NCI-H1930 (cell line): ENCODE measurements at regions not wholly inside any gene's neighbourhood (a gene's known extent, or its start where the extent isn't known, plus 50 kb on each side); places are given as distances from the start of the nearest gene placed in this dataset.
"Not testable (repeated sequence)": the region's sequence is repeated elsewhere in the genome, so short reads cannot be mapped to it uniquely, and the experiment has no call there.

Source experiments
- DNase-seq, 2 experiments: peaks; one replicate each; lab custom pipeline; 2025; lab: John Stamatoyannopoulos, UW

- no peak for DNase-seq
Observed at GRCh38 chr5:84961193-84961592, 576.5 kb upstream of the EDIL3 start.

- no peak for DNase-seq
Observed at GRCh38 chr5:84961903-84962302, 577.2 kb upstream of the EDIL3 start.

- DNase-seq: no peak
Observed at GRCh38 chr5:84983093-84983492, 598.4 kb upstream of the EDIL3 start.

GRCh38 chr5:84985148-84985547 lies 600.5 kb upstream of the EDIL3 start:
- DNase-seq: no peak

- DNase-seq: no peak
Observed at GRCh38 chr5:84986688-84987087, 602.0 kb upstream of the EDIL3 start.

GRCh38 chr5:85000671-85001070 lies 616.0 kb upstream of the EDIL3 start:
- no peak for DNase-seq

GRCh38 chr5:85002026-85002425 lies 617.3 kb upstream of the EDIL3 start:
- DNase-seq: not testable (repeated sequence)

GRCh38 chr5:85010014-85010562 lies 625.4 kb upstream of the EDIL3 start:
- DNase-seq: no peak

- DNase-seq: no peak
Observed at GRCh38 chr5:85017261-85017660, 632.6 kb upstream of the EDIL3 start.

GRCh38 chr5:85030316-85031084 lies 645.8 kb upstream of the EDIL3 start:
- DNase-seq: no peak

- DNase-seq: no peak
Observed at GRCh38 chr5:85049020-85049419, 664.3 kb upstream of the EDIL3 start.

- DNase-seq: no peak
Observed at GRCh38 chr5:85052826-85053225, 668.1 kb upstream of the EDIL3 start.

GRCh38 chr5:85069659-85070640 lies 685.3 kb upstream of the EDIL3 start:
- DNase-seq: no peak

GRCh38 chr5:85077581-85077980 lies 692.9 kb upstream of the EDIL3 start:
- DNase-seq: no peak

GRCh38 chr5:85096421-85096820 lies 711.7 kb upstream of the EDIL3 start:
- DNase-seq: no peak

GRCh38 chr5:85108471-85108870 lies 723.8 kb upstream of the EDIL3 start:
- DNase-seq: no peak

GRCh38 chr5:85109616-85110015 lies 724.9 kb upstream of the EDIL3 start:
- no peak for DNase-seq

GRCh38 chr5:85132269-85132668 lies 747.6 kb upstream of the EDIL3 start:
- no peak for DNase-seq

- no peak for DNase-seq
Observed at GRCh38 chr5:85140471-85140870, 755.8 kb upstream of the EDIL3 start.

GRCh38 chr5:85143138-85143537 lies 758.5 kb upstream of the EDIL3 start:
- no peak for DNase-seq

GRCh38 chr5:85148701-85149100 lies 764.0 kb upstream of the EDIL3 start:
- no peak for DNase-seq

- DNase-seq: no peak
Observed at GRCh38 chr5:85159395-85159794, 774.7 kb upstream of the EDIL3 start.

- DNase-seq: no peak
Observed at GRCh38 chr5:85168474-85168873, 783.8 kb upstream of the EDIL3 start.
